Skeletal muscle cell (primary cell): ENCODE measurements at regions not wholly inside any gene's neighbourhood (a gene's known extent, or its start where the extent isn't known, plus 50 kb on each side); places are given as distances from the start of the nearest gene placed in this dataset.
A peak's percentile ranks its signal among the peaks of the same experiment; 100 is the strongest.

Experiments
- DNase-seq: peaks from one replicate; pipeline ENCODE4 v3.0.0-alpha.2; 2010; ENCODE audit warnings: low read depth
- H3K4me3 ChIP-seq: 2 replicates; pipeline ENCODE4 v1.5.1; 2011; ENCODE audit warnings: low read depth, mild to moderate bottlenecking, control low read depth, low read length, moderate library complexity

DNA sequence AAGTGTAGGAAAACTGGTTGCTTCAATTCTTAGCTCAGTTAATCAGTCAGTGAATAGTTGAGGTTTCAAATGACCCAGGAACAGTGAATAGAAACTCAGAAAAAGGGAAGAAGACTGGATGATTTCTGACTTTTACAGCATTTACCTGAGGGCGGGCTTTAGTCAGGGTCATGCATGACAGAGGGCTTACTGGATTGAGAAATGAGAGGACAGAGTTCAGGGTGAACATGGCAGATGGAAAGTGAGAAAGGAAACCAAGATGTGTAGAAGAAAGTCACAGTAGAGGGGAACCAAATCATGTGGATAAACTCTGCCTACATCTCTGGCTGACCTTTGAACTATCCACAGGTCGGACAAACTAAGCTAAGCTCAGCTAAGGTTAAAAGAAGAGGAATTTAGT lies 596.0 kb downstream of the SEMA5A start:
- no peak for DNase-seq
- H3K4me3 ChIP-seq = no peak overlapping the region

DNA sequence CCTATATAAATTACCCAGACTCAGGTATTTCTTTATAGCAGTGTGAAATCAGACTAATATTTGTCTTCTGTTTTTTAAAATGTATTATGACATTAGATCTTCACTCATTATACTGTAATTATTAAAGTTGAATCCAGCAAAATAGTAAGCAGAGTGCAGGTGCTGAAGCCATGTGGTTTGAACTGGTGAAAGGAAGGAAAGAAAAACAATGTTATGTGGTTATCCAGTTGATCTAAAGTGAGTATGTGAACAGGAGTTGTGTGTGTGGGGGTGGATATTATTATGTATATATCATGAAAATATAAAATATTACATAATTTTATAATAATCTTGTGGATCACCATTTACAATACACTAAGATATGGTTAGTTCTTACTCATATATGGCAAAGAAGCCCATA lies 593.7 kb downstream of the SEMA5A start:
- no peak for DNase-seq
- H3K4me3 ChIP-seq = no peak overlapping the region

DNA sequence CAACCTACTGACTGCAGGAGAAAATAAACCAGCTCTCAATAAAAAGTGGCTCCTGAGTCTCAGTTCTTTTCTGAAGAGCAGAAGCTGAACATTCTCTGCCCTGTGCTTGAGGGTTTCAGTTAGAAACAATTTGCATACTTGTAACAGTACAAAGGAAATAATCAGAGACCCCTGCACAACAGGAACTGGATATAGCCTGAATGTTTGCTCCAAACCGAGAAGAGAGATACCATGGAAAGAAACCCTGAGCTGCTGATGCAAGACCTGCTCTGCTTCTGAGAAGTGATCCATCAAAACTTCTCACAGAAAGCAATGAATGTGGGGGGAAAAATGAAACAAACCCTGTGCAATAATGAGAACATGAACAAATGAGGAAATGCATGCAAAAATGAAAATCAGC lies 592.9 kb downstream of the SEMA5A start:
- no peak overlapping the region for H3K4me3 ChIP-seq
- DNase-seq = no peak

DNA sequence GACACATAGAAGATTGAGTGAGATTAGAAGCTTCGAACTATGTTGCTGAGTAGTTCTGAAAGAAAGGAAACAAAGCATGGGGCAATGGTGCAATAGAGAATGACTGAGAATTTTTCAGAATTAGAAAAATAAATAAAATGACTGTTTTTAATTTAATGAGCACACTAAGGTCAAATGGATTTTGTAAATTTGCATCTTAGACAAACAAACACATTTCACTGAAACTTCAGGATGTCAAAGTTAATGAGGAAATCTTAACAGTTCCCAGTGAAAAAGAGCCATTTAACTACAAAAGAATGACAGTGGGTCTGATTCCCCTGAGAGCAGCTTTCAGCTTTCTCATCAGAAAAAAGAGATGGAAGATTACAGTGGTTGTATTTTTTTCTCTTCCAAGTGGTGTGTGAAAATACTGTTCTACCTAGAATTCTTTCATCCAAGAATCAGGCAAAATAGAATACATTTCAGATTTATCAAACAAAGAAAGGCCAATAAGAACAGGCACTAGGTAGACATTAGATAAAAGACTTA lies 591.9 kb downstream of the SEMA5A start:
- DNase-seq = no peak
- no peak overlapping the region for H3K4me3 ChIP-seq

DNA sequence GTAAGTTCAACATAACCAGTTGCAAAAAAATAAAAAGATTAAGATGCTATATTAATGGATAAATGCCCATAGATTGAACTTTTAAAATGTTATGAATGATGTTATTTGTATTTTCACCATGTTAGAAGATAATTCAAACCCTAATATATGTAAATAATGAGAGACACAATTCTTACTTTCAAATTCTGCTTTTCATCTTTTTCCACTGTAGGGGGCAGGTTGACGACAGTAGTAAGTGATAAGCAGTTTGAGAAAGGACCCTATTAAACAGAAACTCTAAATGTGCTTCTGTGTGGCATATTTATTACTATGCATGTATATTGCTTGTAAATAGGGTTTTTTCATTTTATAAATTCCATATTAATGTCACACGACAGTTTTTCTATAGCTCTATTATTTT lies 591.1 kb downstream of the SEMA5A start:
- DNase-seq = no peak
- no peak overlapping the region for H3K4me3 ChIP-seq

DNA sequence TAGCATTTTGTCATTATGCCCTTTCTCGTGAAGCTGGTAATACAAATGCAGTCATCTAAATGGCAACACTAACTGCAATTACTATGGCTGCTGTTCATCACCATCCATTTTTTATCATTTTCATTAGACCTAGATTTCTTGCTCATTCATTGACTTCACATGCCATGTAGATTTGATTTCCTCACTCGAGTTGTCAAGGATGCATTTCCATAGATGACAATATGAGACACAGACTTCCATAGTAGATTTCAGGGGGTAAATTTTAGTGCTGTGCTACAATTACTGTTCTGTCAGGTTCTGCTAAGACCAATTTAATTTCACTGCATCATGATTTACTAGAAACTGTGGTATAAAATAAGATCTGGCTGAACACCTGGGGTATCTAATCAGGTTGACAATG lies 589.2 kb downstream of the SEMA5A start:
- no peak for DNase-seq
- no peak overlapping the region for H3K4me3 ChIP-seq

DNA sequence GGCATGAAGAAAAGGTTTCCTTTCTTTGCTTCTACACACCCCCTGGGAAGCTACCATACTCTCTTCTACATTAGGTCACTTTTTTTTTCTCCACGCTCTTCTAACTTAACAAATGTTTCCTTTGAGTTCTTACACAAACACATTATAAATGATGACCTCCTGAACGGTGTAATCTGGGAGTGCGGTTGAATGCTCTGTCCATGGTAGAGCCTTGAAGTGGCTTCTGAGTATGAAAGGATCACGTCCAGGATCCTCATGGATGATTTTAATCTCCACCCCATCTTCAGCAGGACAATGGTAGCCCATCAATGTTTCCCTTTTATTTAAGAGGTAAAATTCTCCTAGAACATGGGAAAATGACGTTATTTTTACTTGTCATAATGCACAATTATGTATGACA lies 587.3 kb downstream of the SEMA5A start:
- no peak overlapping the region for H3K4me3 ChIP-seq
- no peak for DNase-seq

DNA sequence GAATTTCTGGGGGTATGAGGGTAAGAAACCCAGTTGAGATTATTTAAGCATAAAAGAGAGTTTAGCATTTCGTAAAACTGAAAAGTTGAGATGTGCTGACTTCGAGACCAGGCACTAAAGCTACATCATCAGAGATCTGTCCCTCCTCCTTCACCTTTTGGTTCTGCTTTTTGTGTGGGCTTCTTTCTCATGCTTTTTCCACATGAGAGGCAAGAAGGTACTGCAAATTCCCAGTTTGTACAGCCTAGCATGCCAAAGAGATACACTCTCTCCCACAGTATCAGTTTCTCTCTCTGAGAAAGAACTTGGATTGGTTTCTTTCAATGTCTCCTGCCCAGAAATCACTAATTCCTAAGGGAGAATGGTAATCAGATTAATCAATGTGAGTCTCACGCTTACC lies 584.7 kb downstream of the SEMA5A start:
- DNase-seq = no peak
- no peak overlapping the region for H3K4me3 ChIP-seq

DNA sequence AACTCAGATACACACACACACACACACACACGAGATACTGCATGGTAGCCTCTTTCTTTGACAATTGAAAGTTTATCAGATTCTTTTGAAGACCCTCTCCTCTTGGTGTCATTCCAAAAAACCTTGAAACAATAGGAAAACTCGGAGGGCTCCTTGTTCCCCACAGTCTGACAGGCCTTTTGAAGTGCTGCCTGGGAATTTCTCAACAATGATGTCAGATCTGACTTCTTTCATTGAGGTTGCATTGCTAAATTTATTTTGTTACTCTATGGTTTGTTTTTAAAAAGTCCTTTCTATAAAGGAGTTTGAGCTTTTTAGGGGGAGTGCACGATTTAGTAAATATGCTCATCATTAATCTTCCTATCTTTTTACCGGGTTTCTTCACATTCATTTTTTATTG lies 583.9 kb downstream of the SEMA5A start:
- DNase-seq = no peak

DNA sequence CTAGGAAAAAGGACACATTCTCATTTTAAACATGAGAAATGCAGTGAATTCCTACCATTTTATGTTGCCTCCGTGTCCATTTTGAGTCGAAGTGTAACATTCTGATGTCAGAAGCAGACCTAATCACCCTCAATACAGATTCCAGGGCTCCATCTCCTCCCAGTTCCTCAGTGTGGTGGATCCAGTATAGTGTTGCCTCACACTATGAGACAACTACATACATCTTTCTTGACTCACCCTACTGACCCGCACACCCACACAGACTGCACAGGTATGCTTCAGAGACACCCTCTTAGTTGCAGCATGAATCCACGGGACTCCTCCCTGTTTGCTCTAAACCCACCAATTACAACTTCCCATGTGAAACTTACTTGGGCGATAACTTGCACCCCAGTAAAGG lies 564.9 kb downstream of the SEMA5A start:
- no peak for DNase-seq
- H3K4me3 ChIP-seq = no peak overlapping the region

More for the DNA sequence above, 583.9 kb downstream of the SEMA5A start:
- no peak overlapping the region for H3K4me3 ChIP-seq

DNA sequence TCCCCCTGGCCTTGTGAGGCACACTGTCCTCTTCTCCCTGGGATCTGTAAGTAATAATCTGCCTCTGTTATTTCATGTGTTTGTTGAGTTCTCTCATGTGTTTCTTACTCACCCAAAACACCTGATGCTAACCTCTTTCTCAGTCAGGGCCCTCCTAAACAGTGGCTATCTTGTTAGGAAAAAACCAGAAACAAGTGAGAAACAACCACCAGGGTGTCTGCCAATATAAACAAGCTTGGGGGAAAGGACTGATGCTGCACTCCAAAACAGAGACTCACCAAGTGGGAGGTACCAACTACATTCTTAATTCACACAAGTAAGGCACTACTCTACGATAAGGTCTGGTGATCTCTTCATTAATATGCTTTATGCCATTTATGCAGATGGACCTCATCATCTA lies 564.4 kb downstream of the SEMA5A start:
- peak; percentile 21 for DNase-seq
- H3K4me3 ChIP-seq = no peak overlapping the region

DNA sequence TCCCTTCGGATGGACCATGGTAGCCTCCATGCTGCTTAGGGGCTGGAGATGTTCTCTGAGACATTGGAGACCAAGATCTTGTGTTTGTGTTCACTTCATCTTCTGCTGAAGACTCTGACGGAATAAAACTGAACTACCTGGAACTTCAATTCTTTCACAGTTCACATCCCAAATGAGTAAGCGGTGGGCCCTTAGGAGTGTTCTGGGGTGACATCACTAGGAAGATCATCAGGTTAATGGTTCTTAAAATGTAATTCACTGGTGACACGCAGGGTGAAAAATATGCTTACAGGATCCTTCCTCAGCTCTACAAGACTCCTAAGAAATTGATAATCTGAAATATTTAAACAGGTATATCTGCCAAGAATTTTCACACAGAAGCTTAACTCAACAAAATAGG lies 561.5 kb downstream of the SEMA5A start:
- DNase-seq = no peak
- H3K4me3 ChIP-seq = no peak overlapping the region
